ENCODE measurements at regions not wholly inside any gene's neighbourhood (a gene's known extent, or its start where the extent isn't known, plus 50 kb on each side); places are given as distances from the start of the nearest gene placed in this dataset.

- H3K4me1 ChIP-seq: no peaks in the 10 kb centered on the region
These were observed 351.7 kb upstream of the DCC start for GRCh38 chr18:51988277-51988676.

GRCh38 chr18:51997129-51997528, 342.9 kb upstream of the DCC start:
- Histone ChIP-seq H3K4me3 (no peak overlapping the region), H3K27me3 (no peaks in the 10 kb centered on the region), H3K27ac (no peak overlapping the region), H3K9me3 (peaks cover 0 to 2% (median 0%) of the 10 kb centered on the region in 4 donors), H3K36me3 (no peaks in the 10 kb centered on the region), H3K4me1 (no peaks in the 10 kb centered on the region)
- DNase-seq: no peak
- intact Hi-C loops (cut with DNase I; ENCODE audit: low total_unique reads): no loop called here
- WGBS, 5 donors: 79 to 92% (median 88%) methylated on average over 2 of the region's 2 CpGs
- TF ChIP-seq POLR2AphosphoS5 (IDR thresholded peaks at IDR 0.05) (no peak), EP300 (IDR thresholded peaks at IDR 0.05) (no peak), CTCF (IDR thresholded peaks at IDR 0.05) (no peak), POLR2A (IDR thresholded peaks at IDR 0.05) (no peak)

More at GRCh38 chr18:51988277-51988676, 351.7 kb upstream of the DCC start:
- no peak overlapping the region for H3K4me3 ChIP-seq
- intact Hi-C loops (cut with DNase I; ENCODE audit: low total_unique reads): no loop called here
- 23 to 38% (median 29%) methylated on average over 2 of the region's 2 CpGs for whole genome bisulfite sequencing, 5 donors
- H3K27me3 ChIP-seq: no peaks in the 10 kb centered on the region
- no peaks in the 10 kb centered on the region for H3K36me3 ChIP-seq
- no peak overlapping the region for H3K27ac ChIP-seq
- peaks cover 0 to 4% (median 0%) of the 10 kb centered on the region in 4 donors for H3K9me3 ChIP-seq
- no peak for DNase-seq
- TF ChIP-seq POLR2A (IDR thresholded peaks at IDR 0.05): no peak
- no peak for TF ChIP-seq POLR2AphosphoS5 (IDR thresholded peaks at IDR 0.05)
- TF ChIP-seq CTCF (IDR thresholded peaks at IDR 0.05): no peak
- TF ChIP-seq EP300 (IDR thresholded peaks at IDR 0.05): no peak

- H3K4me1 ChIP-seq: no peaks in the 10 kb centered on the region
- H3K9me3 ChIP-seq: no peaks in the 10 kb centered on the region
- WGBS, 5 donors: 67 to 77% (median 73%) methylated on average over 3 of the region's 3 CpGs
- intact Hi-C loops (cut with DNase I; ENCODE audit: low total_unique reads): no loop called here
- no peak overlapping the region for H3K4me3 ChIP-seq
- DNase-seq: no peak
- H3K27ac ChIP-seq: no peak overlapping the region
- TF ChIP-seq EP300 (IDR thresholded peaks at IDR 0.05) (no peak), CTCF (IDR thresholded peaks at IDR 0.05) (no peak), POLR2A (IDR thresholded peaks at IDR 0.05) (no peak), POLR2AphosphoS5 (IDR thresholded peaks at IDR 0.05) (no peak)
- no peaks in the 10 kb centered on the region for H3K36me3 ChIP-seq
- H3K27me3 ChIP-seq: no peaks in the 10 kb centered on the region
These were observed 341.9 kb upstream of the DCC start for GRCh38 chr18:51998066-51998465.

GRCh38 chr18:51998711-51999110, 341.3 kb upstream of the DCC start:
- intact Hi-C loops (cut with DNase I; ENCODE audit: low total_unique reads): no loop called here
- H3K4me1 ChIP-seq: no peaks in the 10 kb centered on the region
- no peaks in the 10 kb centered on the region for H3K27me3 ChIP-seq
- H3K36me3 ChIP-seq: no peaks in the 10 kb centered on the region
- H3K4me3 ChIP-seq: no peak overlapping the region
- 82 to 92% (median 85%) methylated on average over 3 of the region's 3 CpGs for WGBS, 5 donors
- no peak for TF ChIP-seq POLR2A (IDR thresholded peaks at IDR 0.05)
- no peak for TF ChIP-seq POLR2AphosphoS5 (IDR thresholded peaks at IDR 0.05)
- TF ChIP-seq CTCF (IDR thresholded peaks at IDR 0.05): no peak
- no peak for TF ChIP-seq EP300 (IDR thresholded peaks at IDR 0.05)
- no peak for DNase-seq
- no peak overlapping the region for H3K27ac ChIP-seq
- no peaks in the 10 kb centered on the region for H3K9me3 ChIP-seq

All from stomach (tissue), 8 donors.